ENCODE measurements at regions not wholly inside any gene's neighbourhood (a gene's known extent, or its start where the extent isn't known, plus 50 kb on each side); places are given as distances from the start of the nearest gene placed in this dataset.

DNA sequence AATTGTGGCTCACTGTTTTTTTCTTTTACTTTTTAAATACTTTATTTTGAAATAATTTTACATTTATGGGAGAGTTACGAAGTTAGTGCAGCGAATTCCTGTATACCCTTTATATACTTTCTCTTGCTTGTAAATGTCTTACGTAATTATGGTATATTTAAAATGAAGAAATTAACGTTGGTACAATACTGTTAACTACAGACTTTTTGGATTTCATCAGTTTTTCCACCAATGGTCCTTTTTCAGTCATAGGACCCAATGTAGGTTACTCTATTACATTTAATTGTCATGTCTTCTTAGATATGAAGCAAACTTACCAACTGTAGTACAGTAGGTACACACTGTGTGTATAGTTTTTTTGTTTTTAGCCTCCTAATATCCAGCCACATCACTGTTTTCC lies 76.3 kb downstream of the BOLA3 start:
- FAIRE-seq (no peak), DNase-seq (ENCODE audit: low read depth in 1 of 2, low spot score in 2 of 2) (no peak)
- ChIA-PET CTCF (ENCODE audit: partially characterized antibody) (interaction anchor here (1.0 to 1.4 kb wide), 2 partner anchors 9 to 68 kb away, joined by 3 to 6 read pairs; no protein-coding TSS in a partner anchor), POLR2A (ENCODE audit: partially characterized antibody) (no interaction called here)
- H3K79me2 ChIP-seq (ENCODE audit: control insufficient read depth in 1 of 2, insufficient read depth in 2 of 2, low read length in 2 of 2), result peaks cover 0 to 19% of the 10 kb centered on the region in 2 experiments; a peak in 2 of 4 replicates
- no peak overlapping the region for H3K23ac ChIP-seq (ENCODE audit: insufficient read length)
- H3K4me1 ChIP-seq (replicated peaks in 1 of 4; ENCODE audit: control insufficient read depth in 3 of 4, insufficient read depth in 4 of 4, low read length in 3 of 4), result peaks cover 0 to 2% (median 0%) of the 10 kb centered on the region in 4 experiments; a peak in 1 of 7 replicates
- H3K4me3 ChIP-seq (ENCODE audit: extremely low read depth in 1 of 4, insufficient read depth in 2 of 4, low read depth in 3 of 4, low read length in 4 of 4), result no peak overlapping the region
- no peak overlapping the region for H4K91ac ChIP-seq (replicated peaks; ENCODE audit: insufficient read length, low read length)
- no peak overlapping the region for H2AK5ac ChIP-seq (ENCODE audit: low read depth, low read length)
- H3K14ac ChIP-seq (ENCODE audit: insufficient read length), result no peak overlapping the region
- no peaks in the 10 kb centered on the region for H3K27me3 ChIP-seq (replicated peaks in 1 of 4; ENCODE audit: control insufficient read depth in 3 of 4, extremely low read depth in 1 of 4, insufficient read depth in 3 of 4, low read length in 3 of 4)
- no peak overlapping the region for H3K4ac ChIP-seq (replicated peaks; ENCODE audit: insufficient read length, low read depth, low read length)
- no peak for TF ChIP-seq YY1 (IDR thresholded peaks at IDR 0.05; ENCODE audit: low read depth, low read length)
- no peak for TF ChIP-seq EP300 (IDR thresholded peaks at IDR 0.05; ENCODE audit: borderline replicate concordance in 1 of 2, low read depth in 2 of 2, low read length in 2 of 2)
- no peak for TF ChIP-seq POLR2AphosphoS5 (IDR thresholded peaks at IDR 0.05; ENCODE audit: low read depth, low read length)
- TF ChIP-seq BRCA1 (IDR thresholded peaks at IDR 0.05; ENCODE audit: low read depth, low read length), result no peak
- no peak for TF ChIP-seq RXRA (IDR thresholded peaks at IDR 0.05; ENCODE audit: insufficient read depth, low read depth, low read length)
- TF ChIP-seq CBX5 (IDR thresholded peaks at IDR 0.05; ENCODE audit: low read depth, low read length), result no peak
- no peak for TF ChIP-seq NANOG (IDR thresholded peaks at IDR 0.05; ENCODE audit: insufficient read depth, low read depth, low read length, poor library complexity, severe bottlenecking)
- TF ChIP-seq SP2 (IDR thresholded peaks at IDR 0.05; ENCODE audit: low read length), result no peak
- no peak for TF ChIP-seq CHD1 (IDR thresholded peaks at IDR 0.05; ENCODE audit: low read depth, low read length)
- no peak for TF ChIP-seq CEBPB (IDR thresholded peaks at IDR 0.05; ENCODE audit: low read depth, low read length)
- TF ChIP-seq, protein P1, sequence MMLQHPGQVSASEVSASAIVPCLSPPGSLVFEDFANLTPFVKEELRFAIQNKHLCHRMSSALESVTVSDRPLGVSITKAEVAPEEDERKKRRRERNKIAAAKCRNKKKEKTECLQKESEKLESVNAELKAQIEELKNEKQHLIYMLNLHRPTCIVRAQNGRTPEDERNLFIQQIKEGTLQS (IDR thresholded peaks at IDR 0.05; ENCODE audit: insufficient read depth, low read depth, low read length), result no peak
- H3K4me2 ChIP-seq (ENCODE audit: insufficient read depth in 1 of 2, low read depth in 2 of 2, low read length in 2 of 2), result no peak overlapping the region
- H3K79me1 ChIP-seq (ENCODE audit: low read depth, low read length), result peaks cover 4% of the 10 kb centered on the region; the same call in 1 of the 2 replicates
- no peak overlapping the region for H3K27ac ChIP-seq (ENCODE audit: low read depth, low read length)
- no peak overlapping the region for H2BK12ac ChIP-seq (ENCODE audit: low read depth, low read length)
- no peak overlapping the region for H2BK120ac ChIP-seq (replicated peaks; ENCODE audit: low read depth, low read length)
- H2BK5ac ChIP-seq (ENCODE audit: low read depth, low read length), result no peak overlapping the region
- no peak overlapping the region for H4K8ac ChIP-seq (ENCODE audit: extremely low read depth, insufficient read depth, low read length)
- no peaks in the 10 kb centered on the region for H3K23me2 ChIP-seq (ENCODE audit: low read depth, low read length)
- no peaks in the 10 kb centered on the region for H3K9me3 ChIP-seq (ENCODE audit: insufficient read depth in 2 of 2, low read depth in 1 of 2, low read length in 1 of 2)
- 89% methylated on average over 4 of the region's 4 CpGs; no CpG with 5 or more reads in 1 of the 2 experiments for WGBS, 2 experiments (ENCODE audit: extremely low coverage in 1 of 2, insufficient coverage in 1 of 2, insufficient read length in 1 of 2, insufficient replicate concordance in 2 of 2, low coverage in 1 of 2, low lambda C conversion rate in 2 of 2, missing lambda C conversion rate in 1 of 2)
- no peak overlapping the region for H2BK15ac ChIP-seq (ENCODE audit: low read length)
- H3K36me3 ChIP-seq (ENCODE audit: control insufficient read depth in 2 of 4, insufficient read depth in 4 of 4, low read length in 3 of 4), result peaks cover 0 to 8% (median 1%) of the 10 kb centered on the region in 4 experiments; a peak in 1 of 8 replicates
- H3K9ac ChIP-seq (replicated peaks in 1 of 4; ENCODE audit: extremely low read depth in 1 of 4, low read depth in 3 of 4, low read length in 3 of 4), result no peak overlapping the region
- no peak overlapping the region for H3K56ac ChIP-seq (replicated peaks; ENCODE audit: insufficient read length, low read depth, low read length)
- no peak overlapping the region for H4K5ac ChIP-seq (ENCODE audit: insufficient read length, low read depth, low read length)
- H2BK20ac ChIP-seq (ENCODE audit: low read length), result no peak overlapping the region
- H2AFZ ChIP-seq (ENCODE audit: low read length), result no peak overlapping the region
- H3K18ac ChIP-seq (ENCODE audit: extremely low read depth, low read length), result no peak overlapping the region
- H4K20me1 ChIP-seq (replicated peaks in 1 of 2; ENCODE audit: control insufficient read depth in 1 of 2, insufficient read depth in 2 of 2, low read length in 2 of 2), result no peaks in the 10 kb centered on the region
